Fibroblast of lung (primary cell): ENCODE measurements at regions not wholly inside any gene's neighbourhood (a gene's known extent, or its start where the extent isn't known, plus 50 kb on each side); places are given as distances from the start of the nearest gene placed in this dataset.
A peak's percentile ranks its signal among the peaks of the same experiment; 100 is the strongest.

Experiments used
- DNase-seq, 2 donors: peaks; one replicate each; pipeline versions ENCODE4 v3.0.0 to v3.0.0-alpha.2; 2010; ENCODE audit warnings: low read depth in 2 of 2
- H2AFZ ChIP-seq: 2 replicates; pipeline ENCODE4 v1.5.1; 2012; ENCODE audit warnings: low read length, control low read depth, inconsistent platforms
- H3K27ac ChIP-seq: 2 replicates; pipeline ENCODE4 v1.5.1; 2011; ENCODE audit warnings: low read length, control low read depth; ENCODE audit not compliant: insufficient read depth
- H3K27me3 ChIP-seq: 2 replicates; pipeline ENCODE4 v1.5.1; 2011; ENCODE audit warnings: mild to moderate bottlenecking, low read length; ENCODE audit not compliant: control insufficient read depth, insufficient read depth
- H3K36me3 ChIP-seq: 2 replicates; pipeline ENCODE4 v1.5.1; 2011; ENCODE audit warnings: low read length; ENCODE audit not compliant: control insufficient read depth, insufficient read depth
- H3K4me1 ChIP-seq: 2 replicates; pipeline ENCODE4 v1.5.1; 2011; ENCODE audit warnings: low read length; ENCODE audit not compliant: control insufficient read depth, insufficient read depth; ENCODE audit errors: extremely low read depth
- H3K4me2 ChIP-seq: 2 replicates; pipeline ENCODE4 v1.5.1; 2011; ENCODE audit warnings: low read length, control low read depth; ENCODE audit not compliant: insufficient read depth; ENCODE audit errors: extremely low read depth
- H3K4me3 ChIP-seq, 4 experiments: fragments of 200-600 bp in 1 of 4; sonication (generic) in 1 of 4; replicated peaks in 1 of 4; 2 replicates each; pipeline ENCODE4 v1.5.1; 2011 to 2016; ENCODE audit warnings: low read length in 4 of 4, low read depth in 3 of 4, mild to moderate bottlenecking in 3 of 4, control low read depth in 2 of 4, inconsistent platforms in 1 of 4, mixed read lengths in 1 of 4; ENCODE audit not compliant: insufficient read depth in 1 of 4; ENCODE audit errors: control extremely low read depth in 1 of 4
- H3K79me2 ChIP-seq: 2 replicates; pipeline ENCODE4 v1.5.1; 2012; ENCODE audit warnings: mild to moderate bottlenecking, low read length, inconsistent platforms; ENCODE audit not compliant: control insufficient read depth, insufficient read depth
- H3K9ac ChIP-seq: 2 replicates; pipeline ENCODE4 v1.5.1; 2011; ENCODE audit warnings: mild to moderate bottlenecking, low read length, control low read depth; ENCODE audit not compliant: insufficient read depth
- H3K9me3 ChIP-seq: 2 replicates; pipeline ENCODE4 v1.5.1; 2012; ENCODE audit warnings: low read depth, low read length; ENCODE audit not compliant: control insufficient read depth, insufficient read depth
- H4K20me1 ChIP-seq: 2 replicates; pipeline ENCODE4 v1.5.1; 2011; ENCODE audit warnings: low read length; ENCODE audit not compliant: control insufficient read depth, insufficient read depth; ENCODE audit errors: extremely low read depth
- CTCF ChIP-seq, 2 donors: IDR thresholded peaks in 1 of 2; conservative IDR thresholded peaks in 1 of 2; 1 replicate in 1 of 2; 2 replicates in 1 of 2; pipeline ENCODE4 v1.5.1; 2011 to 2012; ENCODE audit warnings: low read length in 2 of 2, control low read depth in 1 of 2, inconsistent platforms in 1 of 2, low read depth in 1 of 2, mild to moderate bottlenecking in 1 of 2
- EZH2 ChIP-seq: IDR thresholded peaks from 2 replicates; pipeline ENCODE4 v1.5.1; 2012; ENCODE audit warnings: low read length, control low read depth, mild to moderate bottlenecking; ENCODE audit errors: missing control alignments

GRCh38 chr4:177239878-177240277 is 69.8 kb upstream of the NEIL3 start:
- Histone ChIP-seq H3K79me2 (no peaks in the 10 kb centered on the region), H3K4me2 (no peak overlapping the region), H4K20me1 (no peaks in the 10 kb centered on the region), H3K9me3 (no peaks in the 10 kb centered on the region), H3K36me3 (peaks cover 2% of the 10 kb centered on the region), H3K4me3 (no peak overlapping the region), H3K27me3 (no peaks in the 10 kb centered on the region), H3K4me1 (peaks cover 2% of the 10 kb centered on the region), H3K27ac (no peak overlapping the region), H3K9ac (no peak overlapping the region), H2AFZ (no peak overlapping the region)
- DNase-seq: peak; percentile 31 to 68
- TF ChIP-seq CTCF (conservative IDR thresholded peaks at IDR 0.05 in 1 of 2, IDR thresholded peaks at IDR 0.05 in 1 of 2; ENCODE audit: low read depth in 1 of 2, low read length in 2 of 2): peak in 1 of 2 donors; percentile 36
- TF ChIP-seq EZH2: no peak

GRCh38 chr4:177242651-177243286 is 66.9 kb upstream of the NEIL3 start:
- no peaks in the 10 kb centered on the region for H3K27me3 ChIP-seq
- H3K79me2 ChIP-seq: no peaks in the 10 kb centered on the region
- no peaks in the 10 kb centered on the region for H3K36me3 ChIP-seq
- H3K9ac ChIP-seq: no peak overlapping the region
- no peaks in the 10 kb centered on the region for H3K9me3 ChIP-seq
- H3K4me2 ChIP-seq: no peak overlapping the region
- H3K4me1 ChIP-seq: peaks cover 8% of the 10 kb centered on the region
- no peak overlapping the region for H3K27ac ChIP-seq
- DNase-seq: peak; percentile 38 to 40
- TF ChIP-seq EZH2 (no peak), CTCF (conservative IDR thresholded peaks at IDR 0.05 in 1 of 2, IDR thresholded peaks at IDR 0.05 in 1 of 2; ENCODE audit: low read depth in 1 of 2, low read length in 2 of 2) (no peak)
- H4K20me1 ChIP-seq: no peaks in the 10 kb centered on the region
- H3K4me3 ChIP-seq: no peak overlapping the region
- H2AFZ ChIP-seq: no peak overlapping the region

- no peak overlapping the region for H3K27ac ChIP-seq
- no peaks in the 10 kb centered on the region for H3K27me3 ChIP-seq
- H3K36me3 ChIP-seq: no peaks in the 10 kb centered on the region
- DNase-seq: peak; percentile 58 to 78
- peaks cover 8% of the 10 kb centered on the region for H3K4me1 ChIP-seq
- H3K79me2 ChIP-seq: no peaks in the 10 kb centered on the region
- no peaks in the 10 kb centered on the region for H3K9me3 ChIP-seq
- no peak overlapping the region for H2AFZ ChIP-seq
- H3K4me2 ChIP-seq: peak overlapping the region; percentile 77
- TF ChIP-seq CTCF (conservative IDR thresholded peaks at IDR 0.05 in 1 of 2, IDR thresholded peaks at IDR 0.05 in 1 of 2; ENCODE audit: low read depth in 1 of 2, low read length in 2 of 2) (no peak), EZH2 (no peak)
- no peaks in the 10 kb centered on the region for H4K20me1 ChIP-seq
- H3K4me3 ChIP-seq: peak overlapping the region in 1 of 4 experiments; percentile 24
- H3K9ac ChIP-seq: no peak overlapping the region
Observed at GRCh38 chr4:177246641-177247584, 62.8 kb upstream of the NEIL3 start.
